ENCODE measurements at regions not wholly inside any gene's neighbourhood (a gene's known extent, or its start where the extent isn't known, plus 50 kb on each side); places are given as distances from the start of the nearest gene placed in this dataset.

GRCh38 chr10:29183301-29183945 is 105.4 kb upstream of the LYZL1 start:
- H3K9me3 ChIP-seq, result no peaks in the 10 kb centered on the region
- no peak overlapping the region for H3K4me3 ChIP-seq
- TF ChIP-seq POLR2AphosphoS5 (IDR thresholded peaks at IDR 0.05), result no peak
- no peak for TF ChIP-seq EP300 (IDR thresholded peaks at IDR 0.05)
- no peak for TF ChIP-seq POLR2A (IDR thresholded peaks at IDR 0.05)
- TF ChIP-seq CTCF (IDR thresholded peaks at IDR 0.05), result no peak
- H3K27ac ChIP-seq, result no peak overlapping the region
- WGBS, 5 donors, result 73 to 83% (median 77%) methylated on average over 6 of the region's 6 CpGs
- H3K4me1 ChIP-seq, result no peaks in the 10 kb centered on the region
- H3K36me3 ChIP-seq, result no peaks in the 10 kb centered on the region
- H3K27me3 ChIP-seq, result peaks cover 0 to 7% (median 0%) of the 10 kb centered on the region in 3 donors
- intact Hi-C loops (cut with DNase I; ENCODE audit: low total_unique reads), result no loop called here
- no peak for DNase-seq

GRCh38 chr10:29184205-29185000 is 104.5 kb upstream of the LYZL1 start:
- Histone ChIP-seq H3K27ac (no peak overlapping the region), H3K9me3 (no peaks in the 10 kb centered on the region), H3K36me3 (no peaks in the 10 kb centered on the region), H3K27me3 (peaks cover 0 to 7% (median 0%) of the 10 kb centered on the region in 3 donors), H3K4me3 (no peak overlapping the region), H3K4me1 (no peaks in the 10 kb centered on the region)
- 65 to 79% (median 73%) methylated on average over 4 of the region's 4 CpGs for WGBS, 5 donors
- intact Hi-C loops (cut with DNase I; ENCODE audit: low total_unique reads), result no loop called here
- TF ChIP-seq POLR2A (IDR thresholded peaks at IDR 0.05), result no peak
- no peak for TF ChIP-seq EP300 (IDR thresholded peaks at IDR 0.05)
- no peak for TF ChIP-seq CTCF (IDR thresholded peaks at IDR 0.05)
- TF ChIP-seq POLR2AphosphoS5 (IDR thresholded peaks at IDR 0.05), result no peak
- no peak for DNase-seq

- Histone ChIP-seq H3K36me3 (no peaks in the 10 kb centered on the region), H3K4me1 (no peaks in the 10 kb centered on the region), H3K27ac (no peak overlapping the region), H3K4me3 (no peak overlapping the region), H3K27me3 (peaks cover 0 to 7% (median 0%) of the 10 kb centered on the region in 3 donors), H3K9me3 (no peaks in the 10 kb centered on the region)
- no peak for DNase-seq
- intact Hi-C loops (cut with DNase I; ENCODE audit: low total_unique reads), result no loop called here
- TF ChIP-seq CTCF (IDR thresholded peaks at IDR 0.05), result no peak
- TF ChIP-seq POLR2A (IDR thresholded peaks at IDR 0.05), result no peak
- WGBS, 5 donors, result 78 to 92% (median 87%) methylated on average over 5 of the region's 5 CpGs
Measured at GRCh38 chr10:29185050-29185449, 103.8 kb upstream of the LYZL1 start.

- H3K9me3 ChIP-seq, result no peaks in the 10 kb centered on the region
- H3K36me3 ChIP-seq, result no peaks in the 10 kb centered on the region
- no peak for DNase-seq
- no peak overlapping the region for H3K4me3 ChIP-seq
- 82 to 90% (median 87%) methylated on average over 3 of the region's 3 CpGs for WGBS, 5 donors
- TF ChIP-seq CTCF (IDR thresholded peaks at IDR 0.05), result no peak
- H3K27ac ChIP-seq, result no peak overlapping the region
- intact Hi-C loops (cut with DNase I; ENCODE audit: low total_unique reads), result no loop called here
- no peaks in the 10 kb centered on the region for H3K4me1 ChIP-seq
- H3K27me3 ChIP-seq, result peaks cover 0 to 4% (median 0%) of the 10 kb centered on the region in 3 donors
Measured at GRCh38 chr10:29186221-29186620, 102.6 kb upstream of the LYZL1 start.

All from stomach (tissue), 8 donors.